GM18907 (cell line): ENCODE measurements at regions not wholly inside any gene's neighbourhood (a gene's known extent, or its start where the extent isn't known, plus 50 kb on each side); places are given as distances from the start of the nearest gene placed in this dataset.
"Not testable (repeated sequence)": the region's sequence is repeated elsewhere in the genome, so short reads cannot be mapped to it uniquely, and the experiment has no call there.

Source experiments
- ATAC-seq: cut with Tn5 transposase; IDR thresholded peaks from one replicate; pipeline ENCODE4 v1.9.1; 2021; ENCODE audit warnings: mild to moderate bottlenecking, moderate library complexity; ENCODE audit not compliant: unreplicated experiment

GRCh38 chr6:21767891-21768648 is 174.5 kb downstream of the SOX4 start:
- ATAC-seq = no peak

GRCh38 chr6:21769405-21769861 is 175.9 kb downstream of the SOX4 start:
- ATAC-seq = no peak

GRCh38 chr6:21769968-21770367 is 176.4 kb downstream of the SOX4 start:
- ATAC-seq = no peak

- ATAC-seq = no peak
Measured at GRCh38 chr6:21771626-21772320, 178.2 kb downstream of the SOX4 start.

GRCh38 chr6:21772477-21772876 is 178.9 kb downstream of the SOX4 start:
- no peak for ATAC-seq

- no peak for ATAC-seq
Measured at GRCh38 chr6:21772884-21773575, 179.5 kb downstream of the SOX4 start.

- no peak for ATAC-seq
Measured at GRCh38 chr6:21773576-21773968, 180.0 kb downstream of the SOX4 start.

- no peak for ATAC-seq
Measured at GRCh38 chr6:21777846-21778245, 184.3 kb downstream of the SOX4 start.

GRCh38 chr6:21780141-21780540 is 186.6 kb downstream of the SOX4 start:
- ATAC-seq = no peak

GRCh38 chr6:21780679-21781078 is 187.1 kb downstream of the SOX4 start:
- ATAC-seq = no peak

- no peak for ATAC-seq
Measured at GRCh38 chr6:21781128-21781527, 187.6 kb downstream of the SOX4 start.

GRCh38 chr6:21785164-21785563 is 191.6 kb downstream of the SOX4 start:
- ATAC-seq = no peak

GRCh38 chr6:21791056-21791455 is 197.5 kb downstream of the SOX4 start:
- ATAC-seq = no peak

- ATAC-seq = no peak
Measured at GRCh38 chr6:21791581-21791980, 198.0 kb downstream of the SOX4 start.

- ATAC-seq = no peak
Measured at GRCh38 chr6:21792177-21792576, 198.6 kb downstream of the SOX4 start.

GRCh38 chr6:21796979-21797378 is 203.4 kb downstream of the SOX4 start:
- not testable (repeated sequence) for ATAC-seq

GRCh38 chr6:21798468-21798867 is 204.9 kb downstream of the SOX4 start:
- ATAC-seq = no peak

- ATAC-seq = no peak
Measured at GRCh38 chr6:21800330-21800729, 206.8 kb downstream of the SOX4 start.

GRCh38 chr6:21800948-21801438 is 207.4 kb downstream of the SOX4 start:
- ATAC-seq = no peak

- ATAC-seq = no peak
Measured at GRCh38 chr6:21801446-21802174, 208.1 kb downstream of the SOX4 start.
